HEK293T (cell line): ENCODE measurements at regions not wholly inside any gene's neighbourhood (a gene's known extent, or its start where the extent isn't known, plus 50 kb on each side); places are given as distances from the start of the nearest gene placed in this dataset.

ENCODE experiments used
- BHLHE40 ChIP-seq: fragments of 450-650 bp; IDR thresholded peaks from 2 replicates; pipeline ENCODE4 v1.6.1; 2016; ENCODE audit warnings: mild to moderate bottlenecking, moderate library complexity, borderline replicate concordance
- HDGF ChIP-seq: fragments of 450-650 bp; IDR thresholded peaks from 2 replicates; pipeline ENCODE4 v1.6.1; 2017; ENCODE audit warnings: antibody characterized with exemption, borderline replicate concordance
- SP1 ChIP-seq: fragments of 450-650 bp; IDR thresholded peaks from 2 replicates; pipeline ENCODE4 v1.6.1; 2017
- SUZ12 ChIP-seq: fragments of 450-650 bp; IDR thresholded peaks from 2 replicates; pipeline ENCODE4 v1.6.1; 2016; ENCODE audit warnings: mild to moderate bottlenecking

GRCh38 chr13:84479656-84480055 is 597.4 kb upstream of the SLITRK1 start:
- TF ChIP-seq HDGF (no peak), SUZ12 (no peak), SP1 (no peak), BHLHE40 (no peak)
